SK-N-MC (cell line): ENCODE measurements at regions not wholly inside any gene's neighbourhood (a gene's known extent, or its start where the extent isn't known, plus 50 kb on each side); places are given as distances from the start of the nearest gene placed in this dataset.

ENCODE experiments used
- EZH2 ChIP-seq: fragments of 200-600 bp; sonication (generic); IDR thresholded peaks from one replicate; pipeline ENCODE4 v1.6.1; 2017; ENCODE audit warnings: antibody characterized with exemption
- FOXP2 ChIP-seq: optimal IDR thresholded peaks from 2 replicates; pipeline ENCODE3; 2011; ENCODE audit warnings: mild to moderate bottlenecking, moderate library complexity; ENCODE audit not compliant: insufficient read depth; ENCODE audit errors: extremely low read length, control extremely low read depth
- POLR2AphosphoS5 ChIP-seq: IDR thresholded peaks from 2 replicates; pipeline ENCODE4 v1.6.1; 2012; ENCODE audit warnings: mild to moderate bottlenecking, low read depth, low read length, borderline replicate concordance

DNA sequence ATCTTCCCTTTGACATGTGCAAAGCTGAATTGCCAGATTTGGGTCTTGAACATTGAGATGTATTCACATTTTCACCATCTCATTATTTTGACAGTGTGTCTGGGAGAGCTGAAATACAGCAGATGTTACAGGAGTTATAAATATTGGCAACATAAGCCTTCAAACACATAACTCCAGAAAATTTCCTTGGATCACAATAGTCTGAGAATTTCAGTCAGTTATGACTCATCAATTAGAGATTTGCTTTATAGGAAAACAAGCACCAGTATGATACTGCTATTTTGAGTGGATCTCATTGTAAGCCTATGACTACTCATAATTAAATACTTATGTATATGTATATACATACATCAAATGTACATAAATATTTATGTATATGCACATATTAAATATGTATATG, 1171.8 kb downstream of the AMY1C start:
- no peak for TF ChIP-seq FOXP2
- no peak for TF ChIP-seq EZH2
- TF ChIP-seq POLR2AphosphoS5 = no peak
